Islet of Langerhans (tissue), 1 donor: ENCODE measurements at regions not wholly inside any gene's neighbourhood (a gene's known extent, or its start where the extent isn't known, plus 50 kb on each side); places are given as distances from the start of the nearest gene placed in this dataset.
A peak's percentile ranks its signal among the peaks of the same experiment; 100 is the strongest.
"Not testable (repeated sequence)": the region's sequence is repeated elsewhere in the genome, so short reads cannot be mapped to it uniquely, and the experiment has no call there.

Source experiments
- FAIRE-seq: peaks from one replicate; lab custom pipeline; 2011; peaks lifted over from hg19 to GRCh38; lab: Jason Lieb, UNC

DNA sequence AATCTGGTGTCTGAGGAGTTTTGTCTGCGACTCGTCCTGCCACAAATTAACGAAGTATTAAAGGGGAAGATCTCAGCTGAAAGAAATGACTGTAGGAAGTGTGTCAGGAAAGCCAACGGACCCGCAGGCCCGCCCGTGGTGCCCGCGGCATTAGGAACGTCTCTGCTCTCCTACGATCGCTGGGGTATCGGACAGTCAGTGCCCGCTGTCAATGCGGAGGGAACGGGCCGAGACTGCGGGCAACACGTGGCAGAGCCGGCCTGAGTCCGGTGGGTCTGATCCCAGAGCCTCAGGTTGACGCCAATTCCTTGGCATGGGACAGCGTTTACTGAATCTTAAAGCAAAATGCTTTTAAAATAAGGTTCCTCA is 128.7 kb downstream of the KBTBD2 start:
- no peak for FAIRE-seq

- not testable (repeated sequence) for FAIRE-seq
Observed at GRCh38 chr7:32762206-32762924, 129.2 kb downstream of the KBTBD2 start.

GRCh38 chr7:32761451-32762205 is 129.9 kb downstream of the KBTBD2 start:
- no peak for FAIRE-seq

DNA sequence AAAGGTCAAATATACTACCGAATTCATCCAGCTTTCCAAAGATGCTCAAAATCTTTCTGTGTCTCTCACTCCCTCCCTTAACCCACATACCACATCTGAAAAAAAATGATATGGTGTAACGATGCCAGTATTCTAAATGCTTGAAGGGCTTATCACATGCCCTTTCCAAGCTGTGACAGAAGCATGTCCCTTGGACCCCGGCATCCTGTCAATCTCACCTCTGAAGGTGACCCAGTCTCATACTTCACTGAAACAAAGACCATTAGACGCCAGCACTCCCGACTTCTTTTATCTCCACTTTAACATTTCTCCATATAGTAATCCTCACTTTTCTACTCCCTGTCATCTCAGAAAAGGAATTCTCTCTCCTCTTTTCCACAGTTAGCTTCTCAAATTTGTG is 130.8 kb downstream of the KBTBD2 start:
- not testable (repeated sequence) for FAIRE-seq

DNA sequence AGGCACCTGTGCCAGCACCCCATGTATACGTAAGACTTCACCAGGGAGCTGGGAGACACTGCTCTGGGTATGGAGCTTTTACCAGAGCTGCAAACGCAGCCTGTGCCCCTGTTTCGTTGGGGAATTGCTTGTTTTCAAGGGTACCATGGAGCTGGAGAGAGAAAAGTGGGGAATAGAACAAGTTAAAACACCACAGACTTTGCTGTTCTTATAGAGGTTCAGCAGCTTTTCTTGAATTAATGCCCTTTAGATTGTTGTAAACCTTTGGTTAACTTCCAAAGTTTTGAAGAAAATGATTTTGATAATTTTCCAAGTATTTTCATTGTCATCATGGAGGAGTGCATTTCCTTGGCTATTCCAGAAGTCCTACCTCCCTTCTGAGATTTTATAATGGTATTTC is 131.7 kb downstream of the KBTBD2 start:
- FAIRE-seq = not testable (repeated sequence)

- not testable (repeated sequence) for FAIRE-seq
Observed at GRCh38 chr7:32753872-32754271, 137.7 kb downstream of the KBTBD2 start.

GRCh38 chr7:32748337-32748736 is 143.2 kb downstream of the KBTBD2 start:
- FAIRE-seq = not testable (repeated sequence)

DNA sequence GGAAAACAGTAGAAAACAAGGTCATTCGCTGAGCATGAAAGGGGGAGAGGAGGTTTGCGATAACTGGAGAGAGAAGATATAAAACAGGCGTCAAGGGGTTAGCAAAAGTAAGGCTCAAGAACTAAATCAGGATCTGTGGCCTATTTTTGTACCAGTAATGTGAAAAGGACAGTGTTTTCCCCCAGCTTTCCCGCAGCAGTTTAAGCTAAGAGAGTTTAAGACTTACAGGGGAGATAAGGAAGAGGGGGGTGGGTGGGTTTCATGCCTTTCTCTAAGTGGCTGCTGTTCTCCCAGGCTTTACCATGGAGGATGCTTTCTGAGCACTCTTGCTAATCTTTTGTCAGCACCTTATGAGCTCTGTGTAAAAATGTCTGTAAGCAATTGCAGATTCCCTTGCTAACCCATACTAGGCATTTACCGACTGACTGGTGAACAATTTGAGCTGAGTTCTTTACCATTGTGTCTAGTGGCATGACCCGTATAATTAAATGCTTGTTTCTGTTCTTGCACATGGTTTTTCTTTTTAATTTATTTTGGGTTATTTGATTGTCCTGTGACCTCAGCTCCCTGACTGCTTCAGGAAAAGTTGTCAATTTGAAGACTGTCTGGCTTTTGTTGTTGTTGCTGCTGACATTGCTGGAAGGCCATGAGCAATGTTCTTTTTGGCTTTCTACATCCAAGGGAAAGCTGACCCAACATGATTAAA is 144.0 kb downstream of the KBTBD2 start:
- not testable (repeated sequence) for FAIRE-seq

DNA sequence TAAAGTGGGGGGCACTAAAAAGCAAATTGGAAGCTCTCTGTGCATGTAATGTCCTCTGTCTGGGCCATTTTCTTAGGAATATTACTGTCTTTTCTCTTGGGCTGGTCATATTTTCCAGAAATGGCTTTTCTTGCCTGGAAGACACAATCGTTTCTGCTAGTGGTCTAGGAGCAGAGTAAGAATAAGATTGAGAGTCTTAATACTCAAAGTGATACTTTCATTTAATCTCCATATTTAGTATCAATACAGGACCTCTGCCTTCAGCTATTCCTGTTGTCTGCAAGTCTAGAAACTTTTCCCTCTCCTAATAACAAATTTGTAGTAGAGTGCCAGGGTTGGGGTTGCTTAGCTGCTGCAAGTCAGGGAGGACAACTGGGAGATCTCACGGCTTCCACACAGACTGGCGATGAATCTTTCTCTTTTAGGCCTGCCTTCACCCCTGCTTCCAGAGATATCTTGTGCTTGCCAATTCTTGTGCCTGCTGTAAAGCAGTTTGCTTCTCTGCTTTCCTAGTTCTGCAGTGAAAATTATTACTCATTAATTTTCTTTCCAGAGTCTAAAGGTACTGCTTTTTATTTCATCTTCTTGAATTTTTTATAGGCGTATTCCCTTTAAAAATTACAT is 149.6 kb downstream of the KBTBD2 start:
- FAIRE-seq = not testable (repeated sequence)

- not testable (repeated sequence) for FAIRE-seq
Observed at GRCh38 chr7:32739749-32740148, 151.8 kb downstream of the KBTBD2 start.

- FAIRE-seq = not testable (repeated sequence)
Observed at GRCh38 chr7:32738390-32738789, 153.2 kb downstream of the KBTBD2 start.

DNA sequence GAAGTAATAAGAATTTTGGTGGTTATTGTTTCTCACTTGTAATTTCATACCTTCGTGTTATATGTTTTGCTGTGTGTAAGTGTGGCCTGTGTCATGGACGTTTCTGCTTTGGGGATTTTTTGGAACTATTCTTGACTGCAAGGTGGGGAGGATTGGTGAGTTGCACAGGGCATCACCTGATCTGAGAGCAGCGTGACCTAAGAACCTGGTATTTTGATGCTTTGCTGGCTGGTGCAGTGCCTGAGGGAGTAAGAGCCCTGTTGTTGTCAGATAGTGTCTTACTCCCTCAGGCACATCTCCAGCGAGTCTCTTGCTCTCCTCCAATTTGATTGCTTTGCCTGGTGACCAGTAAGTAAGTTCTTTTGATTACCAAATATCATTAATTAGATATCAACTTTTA is 158.8 kb downstream of the KBTBD2 start:
- not testable (repeated sequence) for FAIRE-seq

GRCh38 chr7:32729335-32729675 is 162.3 kb downstream of the KBTBD2 start:
- not testable (repeated sequence) for FAIRE-seq

DNA sequence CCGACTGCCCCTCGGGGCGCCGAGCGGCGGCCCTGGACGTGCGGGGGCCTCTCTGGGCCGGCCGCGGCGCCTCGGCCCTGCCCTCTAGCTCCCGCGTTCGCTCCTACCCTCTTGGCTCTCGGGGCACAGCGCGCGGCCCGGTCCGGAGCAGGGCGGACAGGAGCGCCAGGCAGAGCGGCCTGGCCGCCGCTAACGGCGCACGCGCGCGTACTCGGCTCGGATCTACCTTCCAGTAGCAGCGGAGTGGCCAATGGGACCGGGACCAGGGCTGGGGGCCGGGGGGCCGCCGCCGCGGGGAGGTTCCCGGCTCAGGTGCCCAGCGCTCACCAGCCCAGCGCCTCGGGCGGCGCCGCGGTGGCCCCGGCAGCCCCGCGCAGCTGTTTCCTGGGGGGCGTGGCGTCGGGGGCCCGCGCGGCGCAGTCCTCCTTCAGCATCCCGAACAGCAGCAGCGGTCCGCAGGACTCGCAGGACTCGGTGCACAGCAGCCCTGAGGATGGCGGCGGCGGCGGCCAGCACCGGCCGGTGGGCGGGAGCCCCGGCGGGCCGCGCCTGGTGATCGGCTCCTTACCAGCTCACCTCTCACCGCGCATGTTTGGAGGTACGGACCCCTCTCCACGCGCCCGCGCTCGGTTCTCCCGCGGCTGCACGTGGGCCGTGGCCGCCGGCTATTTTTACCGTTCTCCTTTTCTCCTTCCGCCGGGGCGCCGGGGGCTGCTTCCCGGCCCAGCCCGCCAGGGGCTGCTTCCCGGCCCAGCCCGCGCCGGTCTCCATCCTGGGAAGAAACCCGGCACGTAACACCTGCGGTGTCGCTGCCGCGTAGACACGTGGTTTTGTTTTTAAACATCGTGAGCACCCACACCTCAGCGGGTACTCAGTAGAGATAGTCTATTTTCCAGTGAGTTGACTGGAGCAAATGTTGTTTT is 162.9 kb downstream of the KBTBD2 start:
- not testable (repeated sequence) for FAIRE-seq

- not testable (repeated sequence) for FAIRE-seq
Observed at GRCh38 chr7:32727483-32728411, 163.8 kb downstream of the KBTBD2 start.

- FAIRE-seq = not testable (repeated sequence)
Observed at GRCh38 chr7:32722837-32723236, 168.7 kb downstream of the KBTBD2 start.

DNA sequence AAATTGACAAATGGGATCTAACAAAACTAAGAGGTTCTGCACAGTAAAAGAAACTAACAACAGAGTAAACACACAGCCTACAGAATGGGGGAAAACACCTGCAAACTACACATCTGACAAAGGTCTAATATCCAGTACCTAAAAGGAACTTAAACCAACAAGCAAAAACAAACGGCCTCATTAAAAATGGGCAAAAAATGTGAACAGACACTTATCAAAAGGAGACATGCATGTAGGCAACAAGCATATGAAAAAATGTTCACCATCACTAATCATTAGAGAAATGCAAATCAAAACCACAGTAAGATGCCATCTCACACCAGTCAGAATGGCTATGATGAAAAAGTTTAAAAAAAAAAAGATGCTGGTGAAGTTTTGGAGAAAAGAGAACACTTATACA is 197.4 kb downstream of the KBTBD2 start:
- FAIRE-seq = no peak

GRCh38 chr7:32691965-32692815 is 196.9 kb downstream of the AVL9 start:
- peak; percentile 64 for FAIRE-seq

DNA sequence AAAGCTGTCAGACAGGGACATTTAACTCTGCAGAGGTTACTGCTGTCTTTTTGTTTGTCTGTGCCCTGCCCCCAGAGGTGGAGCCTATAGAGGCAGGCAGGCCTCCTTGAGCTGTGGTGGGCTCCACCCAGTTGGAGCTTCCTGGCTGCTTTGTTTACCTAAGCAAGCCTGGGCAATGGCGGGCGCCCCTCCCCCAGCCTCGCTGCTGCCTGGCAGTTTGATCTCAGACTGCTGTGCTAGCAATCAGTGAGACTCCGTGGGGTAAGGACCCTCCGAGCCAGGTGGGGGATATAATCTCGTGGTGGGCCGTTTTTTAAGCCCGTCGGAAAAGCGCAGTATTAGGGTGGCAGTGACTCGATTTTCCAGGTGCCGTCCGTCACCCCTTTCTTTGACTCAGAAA is 192.8 kb downstream of the AVL9 start:
- FAIRE-seq = not testable (repeated sequence)

DNA sequence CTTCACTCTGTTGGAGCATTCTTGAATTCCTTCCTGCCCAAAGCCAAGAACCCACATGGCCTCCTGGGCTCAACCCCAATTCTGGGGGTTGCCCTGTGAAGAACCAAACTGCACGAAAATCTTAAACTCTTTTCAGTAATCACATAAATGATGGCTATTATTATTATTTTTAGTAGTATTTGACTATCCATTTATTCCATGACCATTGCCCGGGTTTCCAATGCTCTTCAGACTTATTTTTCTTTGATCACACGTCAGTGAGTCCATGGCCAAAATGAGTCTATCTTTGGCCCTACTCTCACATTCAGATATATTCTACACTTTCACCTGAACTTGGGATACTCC is 185.9 kb downstream of the AVL9 start:
- no peak for FAIRE-seq
